ENCODE measurements at regions not wholly inside any gene's neighbourhood (a gene's known extent, or its start where the extent isn't known, plus 50 kb on each side); places are given as distances from the start of the nearest gene placed in this dataset.

- no peak overlapping the region for H3K4me3 ChIP-seq (ENCODE audit: low read length)
- H3K36me3 Mint-ChIP-seq, result no peaks in the 10 kb centered on the region
- H3K27me3 Mint-ChIP-seq (ENCODE audit: low read depth in 2 of 2), result no peaks in the 10 kb centered on the region
- TF ChIP-seq CTCF (IDR thresholded peaks at IDR 0.05), result no peak
- no peak overlapping the region for H3K27ac ChIP-seq (ENCODE audit: low read length)
- ATAC-seq (no peak), DNase-seq (no peak)
- no peak overlapping the region for H3K27ac Mint-ChIP-seq
- H3K27me3 ChIP-seq (ENCODE audit: control insufficient read depth, insufficient read depth, low read length), result no peaks in the 10 kb centered on the region
- H3K36me3 ChIP-seq (ENCODE audit: control insufficient read depth, insufficient read depth, low read length), result no peaks in the 10 kb centered on the region
- peaks cover 0 to 2% of the 10 kb centered on the region in 2 donors for H3K9me3 Mint-ChIP-seq
- no peaks in the 10 kb centered on the region for H3K4me1 ChIP-seq (ENCODE audit: control insufficient read depth, insufficient read depth, low read length)
- intact Hi-C loops (cut with micrococcal nuclease), result no loop called here
- H3K4me3 Mint-ChIP-seq, result no peak overlapping the region
- H3K9me3 ChIP-seq (ENCODE audit: control insufficient read depth, insufficient read depth, low read length), result no peaks in the 10 kb centered on the region
- H3K4me1 Mint-ChIP-seq, result no peaks in the 10 kb centered on the region
- 91% methylated on average over 1 of the region's 1 CpG for WGBS (ENCODE audit: insufficient coverage)
These were observed 197.1 kb upstream of the FAR2 start for GRCh38 chr12:28951935-28952334.

DNA sequence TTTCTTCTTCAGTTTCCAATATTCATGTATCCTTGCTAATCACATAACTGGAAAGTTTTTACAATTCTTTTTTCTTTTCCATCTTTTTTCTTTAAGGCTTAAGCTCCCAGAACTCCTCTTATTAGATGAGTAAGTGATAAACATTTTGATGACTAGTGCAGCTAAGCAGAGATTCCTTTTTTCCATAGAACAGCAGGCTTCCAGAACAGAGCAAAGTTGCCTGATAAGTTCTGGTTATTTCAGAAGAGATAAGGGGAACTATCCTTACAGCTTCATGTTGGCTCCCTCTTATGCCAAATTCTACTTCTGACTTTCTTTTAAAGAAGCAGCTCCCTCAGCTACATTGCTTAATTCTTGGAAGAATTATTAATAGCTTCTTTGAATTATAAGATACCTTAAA lies 194.7 kb upstream of the FAR2 start:
- no peak overlapping the region for H3K4me3 Mint-ChIP-seq
- ATAC-seq (no peak), DNase-seq (no peak)
- no peak overlapping the region for H3K4me3 ChIP-seq (ENCODE audit: low read length)
- H3K27ac ChIP-seq (ENCODE audit: low read length), result no peak overlapping the region
- no peaks in the 10 kb centered on the region for H3K27me3 Mint-ChIP-seq (ENCODE audit: low read depth in 2 of 2)
- no peak for TF ChIP-seq CTCF (IDR thresholded peaks at IDR 0.05)
- H3K36me3 Mint-ChIP-seq, result no peaks in the 10 kb centered on the region
- H3K4me1 Mint-ChIP-seq, result no peaks in the 10 kb centered on the region
- no peaks in the 10 kb centered on the region for H3K9me3 ChIP-seq (ENCODE audit: control insufficient read depth, insufficient read depth, low read length)
- H3K36me3 ChIP-seq (ENCODE audit: control insufficient read depth, insufficient read depth, low read length), result no peaks in the 10 kb centered on the region
- intact Hi-C loops (cut with micrococcal nuclease), result no loop called here
- peaks cover 0 to 2% of the 10 kb centered on the region in 2 donors for H3K9me3 Mint-ChIP-seq
- no peak overlapping the region for H3K27ac Mint-ChIP-seq
- no peaks in the 10 kb centered on the region for H3K27me3 ChIP-seq (ENCODE audit: control insufficient read depth, insufficient read depth, low read length)
- no peaks in the 10 kb centered on the region for H3K4me1 ChIP-seq (ENCODE audit: control insufficient read depth, insufficient read depth, low read length)

DNA sequence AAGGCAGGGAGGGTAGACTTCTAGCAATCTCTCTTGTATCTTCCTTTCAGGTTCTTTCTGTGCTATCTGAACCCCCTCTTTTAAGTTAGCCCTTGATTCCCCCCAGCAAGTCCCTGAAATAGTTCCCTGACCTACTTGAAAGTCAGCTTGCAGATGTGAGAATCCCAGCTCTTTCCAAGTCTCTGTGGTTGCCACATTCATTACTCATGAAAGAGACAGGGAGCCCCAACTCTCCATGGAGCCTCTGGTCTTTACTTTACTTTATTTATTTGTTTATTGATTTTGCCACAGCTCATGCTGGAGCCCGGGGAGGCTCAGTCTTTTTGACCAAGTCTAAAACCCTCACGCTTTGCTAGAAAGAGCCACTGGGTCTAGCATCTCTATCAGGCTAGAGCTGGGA lies 193.6 kb upstream of the FAR2 start:
- Mint-ChIP-seq H3K36me3 (no peaks in the 10 kb centered on the region), H3K9me3 (peaks cover 0 to 2% of the 10 kb centered on the region in 2 donors), H3K4me1 (no peaks in the 10 kb centered on the region), H3K27ac (no peak overlapping the region), H3K4me3 (no peak overlapping the region), H3K27me3 (ENCODE audit: low read depth in 2 of 2) (no peaks in the 10 kb centered on the region)
- H3K27me3 ChIP-seq (ENCODE audit: control insufficient read depth, insufficient read depth, low read length), result no peaks in the 10 kb centered on the region
- no peaks in the 10 kb centered on the region for H3K4me1 ChIP-seq (ENCODE audit: control insufficient read depth, insufficient read depth, low read length)
- H3K27ac ChIP-seq (ENCODE audit: low read length), result no peak overlapping the region
- no peak for TF ChIP-seq CTCF (IDR thresholded peaks at IDR 0.05)
- 86% methylated on average over 2 of the region's 2 CpGs for WGBS (ENCODE audit: insufficient coverage)
- no peak overlapping the region for H3K4me3 ChIP-seq (ENCODE audit: low read length)
- ATAC-seq (no peak), DNase-seq (no peak)
- intact Hi-C loops (cut with micrococcal nuclease), result no loop called here
- no peaks in the 10 kb centered on the region for H3K9me3 ChIP-seq (ENCODE audit: control insufficient read depth, insufficient read depth, low read length)
- no peaks in the 10 kb centered on the region for H3K36me3 ChIP-seq (ENCODE audit: control insufficient read depth, insufficient read depth, low read length)

DNA sequence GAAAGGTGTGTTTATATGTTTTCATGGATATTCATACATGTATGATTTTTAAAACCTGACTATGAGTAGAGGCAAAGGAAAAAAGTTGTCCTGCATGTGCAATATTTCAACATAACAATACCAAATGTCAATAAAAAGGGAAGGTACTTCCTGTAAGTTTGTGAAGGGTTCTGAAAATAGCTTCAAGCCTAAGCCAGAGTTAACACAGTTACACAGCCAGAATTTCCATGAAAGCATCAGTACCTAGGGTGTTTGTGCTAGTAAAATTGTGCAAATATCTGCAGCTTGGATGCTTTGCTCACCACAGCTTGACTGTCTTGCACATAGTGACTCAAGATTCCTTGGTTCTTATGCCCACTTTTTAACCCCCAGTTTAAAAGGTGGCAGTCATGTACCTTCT lies 193.1 kb upstream of the FAR2 start:
- no peak for TF ChIP-seq CTCF (IDR thresholded peaks at IDR 0.05)
- Mint-ChIP-seq H3K27ac (no peak overlapping the region), H3K27me3 (ENCODE audit: low read depth in 2 of 2) (no peaks in the 10 kb centered on the region), H3K9me3 (peaks cover 0 to 2% of the 10 kb centered on the region in 2 donors), H3K4me3 (no peak overlapping the region), H3K4me1 (no peaks in the 10 kb centered on the region), H3K36me3 (no peaks in the 10 kb centered on the region)
- intact Hi-C loops (cut with micrococcal nuclease), result no loop called here
- Histone ChIP-seq H3K4me1 (ENCODE audit: control insufficient read depth, insufficient read depth, low read length) (no peaks in the 10 kb centered on the region), H3K27me3 (ENCODE audit: control insufficient read depth, insufficient read depth, low read length) (no peaks in the 10 kb centered on the region), H3K36me3 (ENCODE audit: control insufficient read depth, insufficient read depth, low read length) (no peaks in the 10 kb centered on the region), H3K27ac (ENCODE audit: low read length) (no peak overlapping the region), H3K9me3 (ENCODE audit: control insufficient read depth, insufficient read depth, low read length) (no peaks in the 10 kb centered on the region), H3K4me3 (ENCODE audit: low read length) (no peak overlapping the region)
- no peak for DNase-seq
- no peak for ATAC-seq

All from natural killer cell (primary cell).